ENCODE measurements at regions not wholly inside any gene's neighbourhood (a gene's known extent, or its start where the extent isn't known, plus 50 kb on each side); places are given as distances from the start of the nearest gene placed in this dataset.

GRCh38 chr12:93127107-93127560 is 198.0 kb upstream of the EEA1 start:
- Mint-ChIP-seq H3K9me3 (no peaks in the 10 kb centered on the region), H3K4me3 (ENCODE audit: low read depth) (no peak overlapping the region)

GRCh38 chr12:93127582-93128331 is 198.7 kb upstream of the EEA1 start:
- intact Hi-C loops (cut with micrococcal nuclease) = no loop called here
- no peak overlapping the region for H3K27ac Mint-ChIP-seq
- no peaks in the 10 kb centered on the region for H3K4me1 Mint-ChIP-seq (ENCODE audit: low read depth)
- H3K9me3 Mint-ChIP-seq = no peaks in the 10 kb centered on the region
- no peaks in the 10 kb centered on the region for H3K36me3 Mint-ChIP-seq (ENCODE audit: low read depth)
- H3K4me3 Mint-ChIP-seq (ENCODE audit: low read depth) = no peak overlapping the region
- DNase-seq (ENCODE audit: low spot score) = no peak
- no peaks in the 10 kb centered on the region for H3K27me3 Mint-ChIP-seq (ENCODE audit: low read depth)

More at GRCh38 chr12:93127107-93127560, 198.0 kb upstream of the EEA1 start:
- H3K27ac Mint-ChIP-seq = no peak overlapping the region
- DNase-seq (ENCODE audit: low spot score) = no peak
- intact Hi-C loops (cut with micrococcal nuclease) = no loop called here
- H3K36me3 Mint-ChIP-seq (ENCODE audit: low read depth) = no peaks in the 10 kb centered on the region
- H3K4me1 Mint-ChIP-seq (ENCODE audit: low read depth) = no peaks in the 10 kb centered on the region
- H3K27me3 Mint-ChIP-seq (ENCODE audit: low read depth) = peaks cover 1% of the 10 kb centered on the region

GRCh38 chr12:93128332-93128707 is 199.2 kb upstream of the EEA1 start:
- H3K9me3 Mint-ChIP-seq = no peaks in the 10 kb centered on the region
- DNase-seq (ENCODE audit: low spot score) = no peak
- intact Hi-C loops (cut with micrococcal nuclease) = no loop called here
- no peak overlapping the region for H3K4me3 Mint-ChIP-seq (ENCODE audit: low read depth)
- no peaks in the 10 kb centered on the region for H3K4me1 Mint-ChIP-seq (ENCODE audit: low read depth)
- no peaks in the 10 kb centered on the region for H3K36me3 Mint-ChIP-seq (ENCODE audit: low read depth)
- no peak overlapping the region for H3K27ac Mint-ChIP-seq
- no peaks in the 10 kb centered on the region for H3K27me3 Mint-ChIP-seq (ENCODE audit: low read depth)

GRCh38 chr12:93130366-93131054 is 201.4 kb upstream of the EEA1 start:
- intact Hi-C loops (cut with micrococcal nuclease) = no loop called here
- Mint-ChIP-seq H3K27ac (no peak overlapping the region), H3K9me3 (no peaks in the 10 kb centered on the region), H3K36me3 (ENCODE audit: low read depth) (no peaks in the 10 kb centered on the region), H3K4me1 (ENCODE audit: low read depth) (peaks cover 6% of the 10 kb centered on the region), H3K27me3 (ENCODE audit: low read depth) (no peaks in the 10 kb centered on the region), H3K4me3 (ENCODE audit: low read depth) (no peak overlapping the region)
- no peak for DNase-seq (ENCODE audit: low spot score)

- no peak overlapping the region for H3K27ac Mint-ChIP-seq
- intact Hi-C loops (cut with micrococcal nuclease) = no loop called here
- H3K36me3 Mint-ChIP-seq (ENCODE audit: low read depth) = no peaks in the 10 kb centered on the region
- H3K4me3 Mint-ChIP-seq (ENCODE audit: low read depth) = no peak overlapping the region
- no peaks in the 10 kb centered on the region for H3K9me3 Mint-ChIP-seq
- H3K27me3 Mint-ChIP-seq (ENCODE audit: low read depth) = peaks cover 1% of the 10 kb centered on the region
- DNase-seq (ENCODE audit: low spot score) = no peak
- H3K4me1 Mint-ChIP-seq (ENCODE audit: low read depth) = peaks cover 19% of the 10 kb centered on the region
Observed at GRCh38 chr12:93133361-93133760, 204.3 kb upstream of the EEA1 start.

GRCh38 chr12:93134175-93134890 is 205.2 kb upstream of the EEA1 start:
- intact Hi-C loops (cut with micrococcal nuclease) = no loop called here
- Mint-ChIP-seq H3K4me3 (ENCODE audit: low read depth) (no peak overlapping the region), H3K36me3 (ENCODE audit: low read depth) (no peaks in the 10 kb centered on the region), H3K9me3 (no peaks in the 10 kb centered on the region), H3K4me1 (ENCODE audit: low read depth) (peaks cover 24% of the 10 kb centered on the region), H3K27me3 (ENCODE audit: low read depth) (peaks cover 1% of the 10 kb centered on the region), H3K27ac (no peak overlapping the region)
- DNase-seq (ENCODE audit: low spot score) = no peak

- Mint-ChIP-seq H3K4me3 (ENCODE audit: low read depth) (no peak overlapping the region), H3K27me3 (ENCODE audit: low read depth) (peaks cover 1% of the 10 kb centered on the region), H3K36me3 (ENCODE audit: low read depth) (no peaks in the 10 kb centered on the region), H3K9me3 (no peaks in the 10 kb centered on the region), H3K27ac (no peak overlapping the region), H3K4me1 (ENCODE audit: low read depth) (peaks cover 24% of the 10 kb centered on the region)
- intact Hi-C loops (cut with micrococcal nuclease) = no loop called here
- no peak for DNase-seq (ENCODE audit: low spot score)
Observed at GRCh38 chr12:93134893-93135285, 205.8 kb upstream of the EEA1 start.

GRCh38 chr12:93135286-93136239 is 206.5 kb upstream of the EEA1 start:
- H3K9me3 Mint-ChIP-seq = no peaks in the 10 kb centered on the region
- H3K4me1 Mint-ChIP-seq (ENCODE audit: low read depth) = peaks cover 24% of the 10 kb centered on the region
- intact Hi-C loops (cut with micrococcal nuclease) = no loop called here
- no peaks in the 10 kb centered on the region for H3K36me3 Mint-ChIP-seq (ENCODE audit: low read depth)
- peaks cover 1% of the 10 kb centered on the region for H3K27me3 Mint-ChIP-seq (ENCODE audit: low read depth)
- no peak for DNase-seq (ENCODE audit: low spot score)
- H3K4me3 Mint-ChIP-seq (ENCODE audit: low read depth) = no peak overlapping the region
- no peak overlapping the region for H3K27ac Mint-ChIP-seq

- peaks cover 24% of the 10 kb centered on the region for H3K4me1 Mint-ChIP-seq (ENCODE audit: low read depth)
- peaks cover 1% of the 10 kb centered on the region for H3K27me3 Mint-ChIP-seq (ENCODE audit: low read depth)
- no peak overlapping the region for H3K4me3 Mint-ChIP-seq (ENCODE audit: low read depth)
- H3K27ac Mint-ChIP-seq = no peak overlapping the region
- no peaks in the 10 kb centered on the region for H3K36me3 Mint-ChIP-seq (ENCODE audit: low read depth)
- intact Hi-C loops (cut with micrococcal nuclease) = no loop called here
- no peaks in the 10 kb centered on the region for H3K9me3 Mint-ChIP-seq
- no peak for DNase-seq (ENCODE audit: low spot score)
Observed at GRCh38 chr12:93136253-93137055, 207.4 kb upstream of the EEA1 start.

- DNase-seq (ENCODE audit: low spot score) = no peak
- Mint-ChIP-seq H3K9me3 (no peaks in the 10 kb centered on the region), H3K4me3 (ENCODE audit: low read depth) (no peak overlapping the region), H3K27me3 (ENCODE audit: low read depth) (peaks cover 3% of the 10 kb centered on the region), H3K27ac (no peak overlapping the region), H3K36me3 (ENCODE audit: low read depth) (no peaks in the 10 kb centered on the region), H3K4me1 (ENCODE audit: low read depth) (peaks cover 24% of the 10 kb centered on the region)
- intact Hi-C loops (cut with micrococcal nuclease) = no loop called here
Observed at GRCh38 chr12:93137656-93138612, 208.8 kb upstream of the EEA1 start.

GRCh38 chr12:93139028-93139665 is 210.1 kb upstream of the EEA1 start:
- Mint-ChIP-seq H3K9me3 (no peaks in the 10 kb centered on the region), H3K36me3 (ENCODE audit: low read depth) (no peaks in the 10 kb centered on the region), H3K27me3 (ENCODE audit: low read depth) (peaks cover 8% of the 10 kb centered on the region), H3K4me1 (ENCODE audit: low read depth) (peaks cover 24% of the 10 kb centered on the region), H3K4me3 (ENCODE audit: low read depth) (no peak overlapping the region), H3K27ac (no peak overlapping the region)
- intact Hi-C loops (cut with micrococcal nuclease) = no loop called here
- no peak for DNase-seq (ENCODE audit: low spot score)

Measured in activated T-helper 2 cell treated with anti-CD3 and anti-CD28 coated beads, Interferon-gamma antibody, Interleukin-2, Interleukin-4, amounts not matched to agents 10 μg/mL and 5 μg/mL and 100 μg/mL, durations not matched to agents 14 hours and 24 hours and 36 hours (primary cell).